DOHH2 (cell line): ENCODE measurements at regions not wholly inside any gene's neighbourhood (a gene's known extent, or its start where the extent isn't known, plus 50 kb on each side); places are given as distances from the start of the nearest gene placed in this dataset.

Experiments used
- H3F3A ChIP-seq: fragments of 200-600 bp; sonication (generic), shearing (Covaris generic); 2 replicates; pipeline ENCODE4 v1.6.0; 2016; ENCODE audit warnings: antibody characterized with exemption, mild to moderate bottlenecking; ENCODE audit not compliant: control insufficient read depth, insufficient read depth
- H3K27ac ChIP-seq: fragments of 200-600 bp; sonication (generic); 2 replicates; pipeline ENCODE4 v1.5.1; 2014; ENCODE audit warnings: low read depth, mild to moderate bottlenecking, low read length, moderate library complexity
- H3K27me3 ChIP-seq: fragments of 200-600 bp; sonication (generic); 2 replicates; pipeline ENCODE4 v1.6.1; 2014; ENCODE audit warnings: mild to moderate bottlenecking, low read length, mixed read lengths; ENCODE audit not compliant: control insufficient read depth
- H3K36me3 ChIP-seq: fragments of 200-600 bp; sonication (generic); 2 replicates; pipeline ENCODE4 v1.6.1; 2014; ENCODE audit warnings: mild to moderate bottlenecking, low read length, moderate library complexity, mixed read lengths; ENCODE audit not compliant: control insufficient read depth
- H3K4me1 ChIP-seq: fragments of 200-600 bp; sonication (generic); 2 replicates; pipeline ENCODE4 v1.6.1; 2014; ENCODE audit warnings: mild to moderate bottlenecking, low read length, mixed read lengths; ENCODE audit not compliant: control insufficient read depth
- H3K4me2 ChIP-seq: fragments of 200-600 bp; sonication (generic); 2 replicates; pipeline ENCODE4 v1.6.0; 2014; ENCODE audit warnings: mild to moderate bottlenecking, low read length, moderate library complexity
- H3K4me3 ChIP-seq: fragments of 200-600 bp; sonication (generic); 2 replicates; pipeline ENCODE4 v1.5.1; 2014; ENCODE audit warnings: mild to moderate bottlenecking, low read length, mixed read lengths
- H3K79me2 ChIP-seq: fragments of 200-600 bp; sonication (generic); 2 replicates; pipeline ENCODE4 v1.6.1; 2014; ENCODE audit warnings: mild to moderate bottlenecking, low read length, mixed read lengths; ENCODE audit not compliant: control insufficient read depth
- H3K9me2 ChIP-seq: fragments of 200-600 bp; sonication (generic); replicated peaks from 2 replicates; pipeline ENCODE4 v1.6.1; 2014; ENCODE audit warnings: mild to moderate bottlenecking, low read length, mixed read lengths; ENCODE audit not compliant: control insufficient read depth
- H3K9me3 ChIP-seq: fragments of 200-600 bp; sonication (generic); 2 replicates; pipeline ENCODE4 v1.6.1; 2014; ENCODE audit warnings: antibody characterized with exemption, low read length, mixed read lengths; ENCODE audit not compliant: control insufficient read depth, insufficient read depth
- H4K20me1 ChIP-seq: fragments of 200-600 bp; sonication (generic); 2 replicates; pipeline ENCODE4 v1.6.0; 2014; ENCODE audit warnings: low read depth, mild to moderate bottlenecking, antibody characterized with exemption, low read length, moderate library complexity; ENCODE audit not compliant: control insufficient read depth, insufficient read depth
- EZH2phosphoT487 ChIP-seq: fragments of 200-600 bp; sonication (generic); IDR thresholded peaks from 2 replicates; pipeline ENCODE4 v1.6.1; 2017; ENCODE audit warnings: borderline replicate concordance, mild to moderate bottlenecking, antibody characterized with exemption, low read length, moderate library complexity, mixed read lengths
- TF ChIP-seq, protein P1 (sequence below): fragments of 200-600 bp; sonication (generic); IDR thresholded peaks from one replicate; pipeline ENCODE4 v1.5.1; 2014; ENCODE audit warnings: antibody characterized with exemption, mild to moderate bottlenecking, low read depth, low read length; ENCODE audit not compliant: poor library complexity, severe bottlenecking

DNA sequence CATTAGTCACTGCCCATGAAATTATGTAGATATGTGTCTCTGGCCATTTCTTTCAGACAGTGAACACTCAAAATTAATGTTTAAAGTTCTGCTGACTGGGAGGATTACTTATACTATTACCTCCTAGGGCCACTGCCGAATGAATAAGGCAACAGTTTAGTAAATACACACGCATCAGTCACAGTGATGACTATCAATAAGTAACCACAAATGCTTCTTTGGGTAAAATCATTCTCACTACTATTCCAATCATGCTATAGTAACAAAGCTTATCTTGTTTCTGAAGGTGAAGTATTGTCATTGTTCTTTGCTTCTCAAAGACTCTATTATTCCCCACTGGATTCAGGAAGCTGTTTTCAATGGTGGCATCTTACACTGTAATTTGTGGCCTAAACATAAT, 478.8 kb downstream of the EPHA3 start:
- H3K4me2 ChIP-seq = no peak overlapping the region
- TF ChIP-seq EZH2phosphoT487 = no peak
- TF ChIP-seq, protein P1, sequence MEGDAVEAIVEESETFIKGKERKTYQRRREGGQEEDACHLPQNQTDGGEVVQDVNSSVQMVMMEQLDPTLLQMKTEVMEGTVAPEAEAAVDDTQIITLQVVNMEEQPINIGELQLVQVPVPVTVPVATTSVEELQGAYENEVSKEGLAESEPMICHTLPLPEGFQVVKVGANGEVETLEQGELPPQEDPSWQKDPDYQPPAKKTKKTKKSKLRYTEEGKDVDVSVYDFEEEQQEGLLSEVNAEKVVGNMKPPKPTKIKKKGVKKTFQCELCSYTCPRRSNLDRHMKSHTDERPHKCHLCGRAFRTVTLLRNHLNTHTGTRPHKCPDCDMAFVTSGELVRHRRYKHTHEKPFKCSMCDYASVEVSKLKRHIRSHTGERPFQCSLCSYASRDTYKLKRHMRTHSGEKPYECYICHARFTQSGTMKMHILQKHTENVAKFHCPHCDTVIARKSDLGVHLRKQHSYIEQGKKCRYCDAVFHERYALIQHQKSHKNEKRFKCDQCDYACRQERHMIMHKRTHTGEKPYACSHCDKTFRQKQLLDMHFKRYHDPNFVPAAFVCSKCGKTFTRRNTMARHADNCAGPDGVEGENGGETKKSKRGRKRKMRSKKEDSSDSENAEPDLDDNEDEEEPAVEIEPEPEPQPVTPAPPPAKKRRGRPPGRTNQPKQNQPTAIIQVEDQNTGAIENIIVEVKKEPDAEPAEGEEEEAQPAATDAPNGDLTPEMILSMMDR = no peak
- no peaks in the 10 kb centered on the region for H3K36me3 ChIP-seq

DNA sequence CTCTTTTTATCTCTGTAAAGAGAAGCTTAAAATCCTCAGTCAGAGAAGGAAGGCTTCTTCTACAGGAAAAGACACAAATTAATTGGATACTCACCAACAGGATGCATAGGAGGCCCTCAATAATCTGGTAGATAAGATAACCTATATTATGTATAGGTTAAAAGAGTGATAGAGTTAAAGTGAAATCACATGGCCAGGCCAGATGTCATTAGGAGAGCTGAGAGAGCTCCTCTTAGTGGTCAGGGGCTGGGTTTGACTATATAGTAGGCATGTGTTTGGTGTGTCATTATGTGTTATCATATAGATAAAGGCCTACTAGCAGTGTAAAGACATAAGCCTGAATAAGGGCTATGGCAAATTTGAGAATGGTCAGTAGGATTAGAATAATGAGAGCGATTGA, 479.3 kb downstream of the EPHA3 start:
- TF ChIP-seq, protein P1 = no peak
- TF ChIP-seq EZH2phosphoT487 = no peak
- no peaks in the 10 kb centered on the region for H3K4me1 ChIP-seq
- no peaks in the 10 kb centered on the region for H3K27me3 ChIP-seq
- no peaks in the 10 kb centered on the region for H3K9me2 ChIP-seq
- H3K4me3 ChIP-seq = no peak overlapping the region
- no peaks in the 10 kb centered on the region for H4K20me1 ChIP-seq
- H3K36me3 ChIP-seq = no peaks in the 10 kb centered on the region
- H3K9me3 ChIP-seq = no peaks in the 10 kb centered on the region
- H3F3A ChIP-seq = no peaks in the 10 kb centered on the region
- no peak overlapping the region for H3K4me2 ChIP-seq
- no peaks in the 10 kb centered on the region for H3K79me2 ChIP-seq
- no peak overlapping the region for H3K27ac ChIP-seq

More for the DNA sequence above, 478.8 kb downstream of the EPHA3 start:
- Histone ChIP-seq H3K9me2 (no peaks in the 10 kb centered on the region), H3K4me1 (no peaks in the 10 kb centered on the region), H3K4me3 (no peak overlapping the region), H4K20me1 (no peaks in the 10 kb centered on the region), H3K79me2 (no peaks in the 10 kb centered on the region), H3K27me3 (no peaks in the 10 kb centered on the region), H3K9me3 (no peaks in the 10 kb centered on the region), H3K27ac (no peak overlapping the region), H3F3A (no peaks in the 10 kb centered on the region)

DNA sequence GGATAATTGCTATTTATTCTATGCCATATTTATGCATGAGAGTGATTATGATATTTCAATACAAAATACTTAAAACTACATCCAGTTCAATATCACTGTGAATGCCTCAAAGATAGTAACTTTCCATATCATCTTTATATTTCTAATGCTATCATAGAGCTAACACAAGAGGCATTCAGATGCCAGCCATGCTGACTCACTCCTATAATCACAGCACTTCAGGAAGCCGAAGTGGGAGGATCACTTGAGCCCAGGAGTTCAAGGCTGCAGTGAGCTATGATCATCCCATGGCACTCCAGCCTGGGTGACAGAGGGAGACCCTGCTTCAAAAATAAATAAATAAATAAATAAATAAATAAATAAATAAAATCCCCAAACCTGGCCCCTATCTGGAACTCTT, 498.7 kb downstream of the EPHA3 start:
- no peak overlapping the region for H3K4me3 ChIP-seq
- H3K9me2 ChIP-seq = no peaks in the 10 kb centered on the region
- H3K36me3 ChIP-seq = no peaks in the 10 kb centered on the region
- TF ChIP-seq EZH2phosphoT487 = no peak
- TF ChIP-seq, protein P1 = no peak
- no peaks in the 10 kb centered on the region for H3F3A ChIP-seq
- no peaks in the 10 kb centered on the region for H3K9me3 ChIP-seq
- H4K20me1 ChIP-seq = no peaks in the 10 kb centered on the region
- H3K4me1 ChIP-seq = no peaks in the 10 kb centered on the region
- no peaks in the 10 kb centered on the region for H3K27me3 ChIP-seq
- no peak overlapping the region for H3K4me2 ChIP-seq
- H3K27ac ChIP-seq = no peak overlapping the region
- no peaks in the 10 kb centered on the region for H3K79me2 ChIP-seq

DNA sequence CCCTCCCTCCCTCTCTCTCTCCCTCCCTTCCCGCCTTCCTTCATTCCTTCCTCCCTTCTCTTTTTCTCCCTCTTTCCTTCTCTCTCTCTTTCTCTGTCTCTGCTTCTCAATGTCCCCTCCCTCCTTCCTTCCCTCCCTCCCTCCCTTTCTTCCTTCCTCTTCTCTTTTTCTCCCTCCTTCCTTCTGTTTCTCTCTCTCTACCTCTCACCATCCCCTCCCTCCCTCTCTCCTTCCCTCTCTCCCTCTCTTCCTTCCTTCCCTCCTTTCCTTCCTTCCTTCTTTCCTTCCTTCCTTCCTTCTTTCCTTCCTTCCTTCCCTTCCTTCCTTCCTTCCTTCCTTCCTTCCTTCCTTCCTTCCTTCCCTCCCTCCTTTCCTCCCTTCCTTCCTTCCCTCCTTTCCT, 504.6 kb downstream of the EPHA3 start:
- Histone ChIP-seq H3K36me3 (no peaks in the 10 kb centered on the region), H3K9me3 (no peaks in the 10 kb centered on the region), H3K4me2 (no peak overlapping the region), H3K4me3 (no peak overlapping the region), H3K79me2 (no peaks in the 10 kb centered on the region), H3K27me3 (no peaks in the 10 kb centered on the region), H3K4me1 (no peaks in the 10 kb centered on the region), H3F3A (no peaks in the 10 kb centered on the region), H3K27ac (no peak overlapping the region), H4K20me1 (no peaks in the 10 kb centered on the region), H3K9me2 (no peaks in the 10 kb centered on the region)
- TF ChIP-seq, protein P1 = no peak
- no peak for TF ChIP-seq EZH2phosphoT487
